DMS 273 (cell line): ENCODE measurements at regions not wholly inside any gene's neighbourhood (a gene's known extent, or its start where the extent isn't known, plus 50 kb on each side); places are given as distances from the start of the nearest gene placed in this dataset.
"Not testable (repeated sequence)": the region's sequence is repeated elsewhere in the genome, so short reads cannot be mapped to it uniquely, and the experiment has no call there.

Experiments used
- DNase-seq: peaks from one replicate; lab custom pipeline; 2025; ENCODE audit not compliant: unreplicated experiment; lab: John Stamatoyannopoulos, UW

DNA sequence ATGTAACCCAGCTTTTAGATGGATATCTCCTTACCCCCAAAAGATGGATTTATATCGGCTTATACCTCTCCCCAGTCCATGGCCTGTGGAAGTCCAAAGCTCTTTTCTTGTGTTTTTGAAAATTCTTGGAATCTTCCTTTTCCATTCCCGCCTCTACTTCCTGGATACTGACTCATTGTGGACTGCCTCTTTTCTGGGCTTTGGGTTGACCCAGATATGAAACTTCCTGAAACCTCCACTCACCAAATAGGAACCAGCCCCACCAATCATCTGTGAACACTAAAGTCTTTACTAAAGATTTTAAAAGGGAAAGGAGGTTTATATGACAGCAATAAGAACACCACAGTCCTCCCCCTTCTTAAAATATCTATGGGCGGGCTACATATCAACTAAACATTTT is 163.4 kb upstream of the SYN3 start:
- no peak for DNase-seq

DNA sequence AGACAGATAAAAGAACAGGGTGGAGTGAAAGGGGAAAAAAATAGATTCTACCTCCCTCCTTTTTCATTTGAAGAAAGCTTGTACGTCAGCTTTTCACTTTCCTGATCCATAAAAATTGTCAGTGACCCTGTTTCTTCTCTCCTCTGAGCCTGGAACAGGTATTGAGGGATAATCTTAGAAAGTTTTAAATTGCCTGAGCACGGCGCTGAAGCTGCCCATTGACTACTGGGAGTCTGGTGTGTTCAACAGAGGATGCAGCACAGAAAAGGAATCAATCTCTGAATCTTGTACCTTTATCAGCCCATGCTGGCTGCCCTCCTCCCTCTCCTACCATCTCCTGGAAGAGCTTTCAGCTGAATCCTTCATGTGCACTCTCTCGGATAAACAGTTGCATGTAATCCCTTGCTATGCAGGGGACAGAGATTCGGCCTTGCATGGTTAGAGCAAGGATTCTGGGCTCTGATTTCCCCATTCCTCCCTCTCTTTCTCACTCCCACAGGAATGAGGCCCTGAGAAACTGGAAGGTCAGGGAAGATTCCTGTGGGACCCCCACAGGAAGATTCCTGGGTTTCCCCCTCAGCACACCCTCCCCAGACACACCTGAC is 162.4 kb upstream of the SYN3 start:
- no peak for DNase-seq

GRCh38 chr22:33219648-33220384 is 161.6 kb upstream of the SYN3 start:
- DNase-seq: no peak

- DNase-seq: no peak
Observed at GRCh38 chr22:33213383-33214075, 155.3 kb upstream of the SYN3 start.

DNA sequence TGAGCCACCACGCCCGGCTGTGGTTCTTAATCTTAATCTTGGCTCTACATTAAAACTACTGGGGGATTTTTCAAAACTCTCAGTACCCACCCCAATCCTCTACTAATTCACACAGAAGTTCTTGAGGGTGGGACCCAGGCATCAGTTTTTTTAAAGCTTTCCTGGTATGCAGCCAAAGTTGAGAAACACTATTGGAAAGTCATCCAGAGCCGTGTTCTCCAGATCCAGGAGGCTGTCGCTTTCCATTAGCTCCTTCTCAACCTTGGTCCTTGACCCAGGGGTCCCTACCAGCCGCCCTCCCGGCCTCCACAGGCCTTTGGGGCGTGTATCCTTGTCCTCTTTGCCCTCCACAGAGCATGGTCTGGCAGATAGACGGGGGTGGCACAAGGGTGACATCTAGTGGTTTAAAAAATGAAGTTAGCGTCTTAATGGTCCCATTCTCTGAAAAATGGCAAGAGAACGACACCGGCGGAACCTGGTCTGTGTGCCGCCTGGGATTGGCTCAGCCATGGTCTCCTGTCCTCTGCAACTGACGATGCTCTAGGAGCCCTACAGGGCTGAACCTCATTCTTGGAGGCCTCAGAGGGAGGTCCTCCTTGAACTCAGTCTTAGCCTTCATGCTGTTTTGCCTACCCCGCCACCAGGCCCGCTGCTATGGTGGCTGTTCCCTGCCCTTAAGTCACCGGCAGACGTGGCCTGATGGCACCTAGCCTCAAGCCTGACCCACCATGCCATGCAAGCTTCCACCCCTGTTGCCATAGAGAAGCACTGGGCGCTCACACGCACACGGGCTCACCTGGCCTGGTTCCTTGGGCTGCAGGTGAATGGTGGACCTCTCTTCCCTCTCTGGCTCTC is 152.0 kb upstream of the SYN3 start:
- DNase-seq: peak; percentile 62

GRCh38 chr22:33204408-33204807 is 146.2 kb upstream of the SYN3 start:
- DNase-seq: no peak

- DNase-seq: no peak
Observed at GRCh38 chr22:33202455-33202854, 144.3 kb upstream of the SYN3 start.

DNA sequence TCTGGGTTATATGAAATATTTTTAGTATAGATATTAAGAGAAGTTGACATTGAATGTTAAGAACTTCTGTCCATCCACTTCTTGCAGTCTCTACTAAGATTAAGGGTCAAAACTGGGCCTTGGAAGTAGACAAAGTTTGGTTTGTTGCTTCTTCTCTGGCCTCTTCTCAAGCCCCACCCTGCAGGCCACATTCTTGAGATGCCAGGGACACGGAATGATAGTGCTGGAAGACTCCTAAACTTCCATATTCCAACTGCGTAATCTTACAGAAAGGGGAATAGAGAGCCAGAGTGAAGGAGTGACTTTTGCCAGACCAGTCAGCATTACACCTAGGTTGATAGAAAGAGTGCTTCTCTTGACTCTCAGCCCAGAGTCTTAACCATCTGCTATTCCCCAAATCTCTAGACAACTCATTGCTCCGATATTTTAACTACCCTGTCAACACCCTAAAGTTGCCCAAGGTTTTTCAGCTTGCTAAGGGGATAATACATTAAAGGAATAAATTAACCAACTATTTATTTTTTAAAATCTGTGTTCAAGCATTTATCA is 136.4 kb upstream of the SYN3 start:
- DNase-seq: no peak

GRCh38 chr22:33192156-33192555 is 134.0 kb upstream of the SYN3 start:
- no peak for DNase-seq

GRCh38 chr22:33188326-33188725 is 130.1 kb upstream of the SYN3 start:
- DNase-seq: peak; percentile 11

DNA sequence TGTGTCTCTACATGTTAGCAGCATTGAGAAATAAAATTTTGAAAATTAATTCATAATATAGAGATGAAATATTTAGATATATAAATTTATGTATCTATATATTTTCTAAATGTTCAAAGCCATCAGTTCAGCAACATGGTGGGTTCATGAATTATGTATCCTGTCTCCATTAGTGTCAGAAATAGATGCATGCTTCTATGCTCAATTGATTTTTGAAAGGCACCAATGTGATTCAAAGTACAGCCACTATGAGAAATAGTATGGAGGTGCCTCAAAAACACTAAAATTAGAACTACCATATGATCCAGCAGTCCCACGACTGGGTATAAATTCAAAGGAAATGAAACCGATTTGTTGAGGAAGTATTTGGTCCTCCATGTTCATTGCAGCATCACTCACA is 128.6 kb upstream of the SYN3 start:
- DNase-seq: no peak

- peak; percentile 45 for DNase-seq
Observed at GRCh38 chr22:33180356-33180755, 122.2 kb upstream of the SYN3 start.

- DNase-seq: no peak
Observed at GRCh38 chr22:33167998-33168790, 110.0 kb upstream of the SYN3 start.

GRCh38 chr22:33166206-33166605 is 108.0 kb upstream of the SYN3 start:
- no peak for DNase-seq

- no peak for DNase-seq
Observed at GRCh38 chr22:33163815-33164214, 105.6 kb upstream of the SYN3 start.

GRCh38 chr22:33162196-33162595 is 104.0 kb upstream of the SYN3 start:
- DNase-seq: no peak

DNA sequence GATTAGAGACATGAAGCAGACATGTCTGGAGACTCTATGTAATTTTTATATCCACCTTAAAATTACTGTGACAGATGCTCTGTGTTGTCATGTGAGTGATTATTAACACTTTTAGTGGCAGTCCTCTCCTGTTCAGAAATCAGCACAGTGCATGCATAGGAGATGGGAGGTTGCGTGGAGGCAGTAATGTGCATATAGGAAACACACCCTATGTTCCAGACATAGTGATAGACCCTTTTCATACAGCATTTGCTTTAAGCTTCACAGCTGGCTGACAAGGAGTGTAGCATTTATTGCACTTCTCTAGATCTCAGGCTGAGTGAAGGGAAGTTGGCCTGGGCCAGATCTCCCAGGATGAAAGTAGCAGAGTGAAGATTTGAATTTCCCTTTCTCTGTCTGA is 102.3 kb upstream of the SYN3 start:
- DNase-seq: no peak

GRCh38 chr22:33154967-33155366 is 96.8 kb upstream of the SYN3 start:
- DNase-seq: not testable (repeated sequence)

DNA sequence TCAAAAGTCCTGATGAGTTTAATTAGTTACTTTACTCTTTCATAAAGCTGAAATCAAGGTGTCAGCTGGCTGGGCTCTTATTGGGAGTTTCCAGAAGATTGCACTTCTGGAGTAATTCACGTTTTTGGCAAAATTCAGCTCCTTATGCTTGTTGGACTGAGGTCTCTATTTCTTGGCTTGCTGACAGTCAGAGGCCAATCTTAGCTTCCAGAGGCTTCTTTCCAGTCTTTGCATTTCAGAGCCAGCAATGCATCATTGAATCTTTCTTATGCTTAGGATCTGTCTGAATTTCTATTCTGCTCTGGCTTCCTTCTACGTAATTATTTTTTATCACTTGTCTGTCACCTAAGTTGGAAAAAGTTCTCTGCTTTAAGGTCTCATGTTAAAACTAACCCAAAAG is 91.4 kb upstream of the SYN3 start:
- no peak for DNase-seq

DNA sequence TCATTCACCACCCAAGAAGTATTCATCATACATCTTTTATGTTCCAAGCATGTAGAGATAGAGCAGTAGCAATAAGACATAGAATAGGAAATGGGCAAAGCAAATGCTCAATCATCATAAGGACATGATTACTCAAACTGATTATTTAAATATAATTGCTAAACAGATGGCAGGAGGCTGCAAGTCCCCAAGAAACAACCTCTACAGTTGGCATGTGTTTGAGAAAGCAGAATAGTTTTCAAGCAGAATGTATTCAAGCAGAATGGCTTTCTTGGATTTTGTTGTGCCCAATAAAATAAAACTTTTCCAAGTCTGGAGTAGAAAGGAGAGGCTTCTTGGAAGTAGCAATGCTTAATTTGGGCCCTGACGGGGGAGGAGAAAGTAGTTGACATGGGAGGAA is 86.5 kb upstream of the SYN3 start:
- DNase-seq: peak; percentile 1
